Iris pigment epithelial cell (primary cell): ENCODE measurements at regions not wholly inside any gene's neighbourhood (a gene's known extent, or its start where the extent isn't known, plus 50 kb on each side); places are given as distances from the start of the nearest gene placed in this dataset.

Experiments used
- DNase-seq: peaks from one replicate; pipeline ENCODE4 v3.0.0-alpha.2; 2011; ENCODE audit warnings: low read depth

DNA sequence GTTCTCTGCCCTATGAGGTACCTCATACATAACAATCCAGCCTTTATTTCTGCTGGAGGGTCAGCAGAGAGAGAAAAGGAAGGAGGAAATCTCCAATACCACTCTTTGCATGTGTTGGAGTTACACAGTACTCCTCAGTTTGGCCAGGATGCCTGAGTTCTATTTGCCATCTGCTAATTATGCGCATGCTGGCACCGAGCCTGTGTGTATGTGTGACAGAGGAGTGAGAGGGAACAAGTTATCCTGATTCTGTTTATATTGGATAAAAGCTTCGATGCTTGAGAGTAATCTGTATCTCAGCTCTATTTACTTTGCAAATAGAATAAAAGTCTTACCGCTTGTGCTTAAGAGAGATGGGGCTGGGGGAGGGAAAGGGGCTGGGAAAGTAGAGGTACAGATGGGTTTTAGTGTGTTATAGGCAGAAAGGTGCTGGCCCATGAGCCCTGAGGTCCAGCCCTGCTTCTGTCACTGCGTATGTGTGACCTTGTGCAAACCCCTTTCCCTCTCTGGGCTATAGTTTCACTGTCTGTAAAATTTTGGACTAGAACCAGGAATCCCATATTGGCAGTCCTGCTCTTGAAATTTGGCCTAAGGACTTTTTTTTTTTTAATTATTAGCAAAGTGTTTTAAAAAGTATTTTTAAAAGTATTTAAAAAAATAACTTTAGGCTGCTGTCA lies 54.5 kb upstream of the PLXNA2 start:
- DNase-seq, result no peak

GRCh38 chr1:208300084-208300770 lies 56.0 kb upstream of the PLXNA2 start:
- no peak for DNase-seq

- no peak for DNase-seq
Measured at GRCh38 chr1:208302699-208303238, 58.6 kb upstream of the PLXNA2 start.

DNA sequence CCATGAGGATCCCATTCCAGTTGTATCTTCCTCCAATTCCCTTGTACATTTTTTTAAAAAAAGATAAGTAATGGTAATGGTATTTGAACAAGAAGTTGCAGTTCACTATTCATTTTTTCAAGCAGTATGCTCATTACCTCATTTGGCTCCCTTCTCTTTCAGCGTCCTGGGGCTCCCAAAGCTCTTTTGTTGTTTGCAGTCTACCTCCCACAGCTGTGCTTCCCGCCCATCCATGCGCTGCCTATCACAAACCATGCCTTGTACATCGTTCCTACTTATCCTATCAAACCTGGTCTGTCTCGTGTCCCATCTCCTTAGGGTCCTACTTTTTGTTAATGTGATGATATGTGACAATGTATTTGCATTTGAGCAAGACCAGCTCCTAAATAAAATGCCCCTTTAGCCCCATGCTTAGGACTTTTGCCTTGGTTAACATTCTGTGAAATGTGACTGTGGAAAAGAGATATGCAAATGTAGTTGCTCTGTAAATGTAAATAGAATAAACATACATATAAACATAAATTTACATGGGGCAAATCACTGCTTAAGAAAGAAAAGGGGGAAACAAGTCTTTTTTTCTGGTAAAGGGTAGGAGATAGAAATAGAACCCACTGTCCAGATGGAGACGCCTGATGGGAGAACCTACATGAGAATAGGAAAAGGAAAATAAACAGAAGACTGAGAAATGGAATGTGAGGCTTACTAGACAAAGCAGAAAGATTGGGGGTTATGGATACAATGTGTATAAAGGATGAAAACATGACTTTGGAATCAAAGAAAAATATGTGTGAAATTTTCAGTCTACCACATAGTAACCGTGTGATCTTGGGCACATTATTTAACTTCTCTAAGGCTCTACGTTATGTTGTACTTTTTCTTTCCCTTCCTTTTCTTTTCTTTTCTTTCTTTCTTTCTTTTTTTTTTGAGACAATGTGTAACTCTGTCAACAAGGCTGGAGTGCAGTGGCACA lies 59.8 kb upstream of the PLXNA2 start:
- no peak for DNase-seq

DNA sequence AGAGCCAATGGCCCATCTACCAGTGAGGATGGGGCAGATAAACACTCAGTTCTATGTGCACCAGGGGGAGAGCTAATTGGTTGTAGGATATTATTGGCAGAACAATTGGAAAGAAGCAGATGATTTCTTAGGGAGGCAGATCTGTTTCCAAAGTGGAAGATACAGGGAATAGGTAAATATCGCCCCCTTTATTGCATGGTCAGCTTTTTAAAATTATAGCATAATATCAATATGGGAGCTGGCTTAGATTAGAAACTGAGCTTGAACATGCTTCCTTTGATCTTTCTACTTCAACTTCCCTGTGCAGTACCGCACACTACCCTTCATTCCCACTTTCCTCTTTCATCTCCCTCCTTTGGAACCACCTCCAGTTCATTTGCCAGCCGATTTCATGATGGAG lies 64.0 kb upstream of the PLXNA2 start:
- DNase-seq, result no peak

DNA sequence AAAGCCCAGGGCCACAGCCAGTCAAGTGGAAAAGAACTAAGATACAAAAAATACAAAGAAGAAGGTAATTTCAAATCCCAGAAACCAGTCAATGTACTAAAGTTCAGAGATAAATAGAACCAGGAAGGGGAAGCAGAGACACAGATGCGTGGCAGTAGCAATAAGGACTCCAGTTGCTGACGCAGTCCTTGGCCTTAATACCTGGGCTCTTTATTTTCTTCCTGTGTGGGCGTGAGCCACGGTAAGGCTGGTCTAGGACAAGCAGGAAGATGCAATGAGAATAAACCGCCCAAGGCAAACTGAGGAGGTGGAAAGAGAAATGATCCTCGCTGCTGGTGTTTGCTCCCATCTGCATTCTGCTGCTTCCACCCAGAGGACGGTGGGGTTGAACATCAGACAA lies 65.6 kb upstream of the PLXNA2 start:
- no peak for DNase-seq

- DNase-seq, result no peak
Measured at GRCh38 chr1:208312706-208313105, 68.5 kb upstream of the PLXNA2 start.

- no peak for DNase-seq
Measured at GRCh38 chr1:208314431-208314830, 70.2 kb upstream of the PLXNA2 start.

DNA sequence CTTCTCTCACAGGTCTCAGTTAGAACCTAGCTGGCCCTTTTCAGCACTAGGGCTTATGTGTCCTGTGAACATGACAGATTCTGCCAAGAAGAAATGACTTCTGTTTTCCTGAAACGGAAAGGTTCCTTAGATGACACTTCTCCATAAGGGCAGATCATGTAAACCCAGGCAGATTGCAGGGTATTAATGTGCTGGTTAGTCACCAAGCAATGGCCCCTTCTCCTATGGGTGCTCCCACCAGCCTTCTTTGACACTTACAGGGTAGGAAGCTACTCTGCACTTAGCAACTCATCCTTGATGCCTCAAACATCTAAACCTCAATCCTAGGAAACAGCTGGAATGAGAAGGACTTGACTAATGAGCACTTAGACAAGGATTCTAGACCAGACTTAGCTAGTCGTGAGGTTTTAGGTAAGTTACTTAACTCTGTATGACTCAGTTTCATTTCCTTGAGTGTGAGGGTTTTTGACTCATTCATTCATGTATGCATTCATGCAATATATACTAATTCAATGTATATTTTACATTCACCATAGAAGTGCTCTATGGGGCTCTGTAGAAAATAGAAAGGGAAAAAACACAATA lies 74.1 kb upstream of the PLXNA2 start:
- DNase-seq, result no peak

DNA sequence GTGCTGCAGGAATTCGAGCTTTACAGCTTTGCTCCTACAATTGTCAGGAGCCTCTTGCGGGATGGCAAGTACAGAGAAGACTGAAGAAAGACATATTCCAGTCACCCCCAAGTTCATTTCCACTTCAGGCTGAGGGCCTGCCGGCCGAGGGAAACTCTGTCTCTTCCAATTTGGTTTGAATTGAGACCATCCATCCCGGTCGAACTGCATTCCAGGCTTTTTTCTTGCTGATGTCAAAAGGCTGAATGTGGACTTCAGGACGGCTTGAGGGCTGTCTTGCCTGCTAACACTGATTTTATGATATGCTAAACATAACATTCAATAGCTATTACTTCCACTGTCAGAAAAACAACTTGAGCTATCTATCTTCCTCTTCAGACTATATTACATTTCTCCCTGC lies 79.8 kb upstream of the PLXNA2 start:
- DNase-seq, result no peak

GRCh38 chr1:208326033-208326432 lies 81.8 kb upstream of the PLXNA2 start:
- DNase-seq, result no peak

DNA sequence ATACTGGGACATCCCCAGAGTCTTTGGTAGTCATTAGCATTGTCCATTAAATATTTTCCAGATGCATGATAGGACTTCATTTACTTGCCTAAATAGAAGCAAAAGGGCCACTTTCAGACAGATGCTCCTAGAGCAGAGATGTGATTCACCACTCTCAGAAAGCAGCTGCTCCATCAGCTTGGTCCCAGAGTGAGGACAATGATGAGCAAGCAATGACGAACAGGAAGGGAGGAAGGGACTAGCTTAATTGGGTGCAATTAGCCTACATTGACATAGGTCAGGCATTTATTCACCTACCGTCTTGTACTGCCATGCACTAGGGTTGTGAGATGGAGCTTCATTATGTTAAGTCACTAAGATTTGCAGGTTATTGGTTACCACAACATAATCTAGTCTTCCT lies 85.1 kb upstream of the PLXNA2 start:
- no peak for DNase-seq

DNA sequence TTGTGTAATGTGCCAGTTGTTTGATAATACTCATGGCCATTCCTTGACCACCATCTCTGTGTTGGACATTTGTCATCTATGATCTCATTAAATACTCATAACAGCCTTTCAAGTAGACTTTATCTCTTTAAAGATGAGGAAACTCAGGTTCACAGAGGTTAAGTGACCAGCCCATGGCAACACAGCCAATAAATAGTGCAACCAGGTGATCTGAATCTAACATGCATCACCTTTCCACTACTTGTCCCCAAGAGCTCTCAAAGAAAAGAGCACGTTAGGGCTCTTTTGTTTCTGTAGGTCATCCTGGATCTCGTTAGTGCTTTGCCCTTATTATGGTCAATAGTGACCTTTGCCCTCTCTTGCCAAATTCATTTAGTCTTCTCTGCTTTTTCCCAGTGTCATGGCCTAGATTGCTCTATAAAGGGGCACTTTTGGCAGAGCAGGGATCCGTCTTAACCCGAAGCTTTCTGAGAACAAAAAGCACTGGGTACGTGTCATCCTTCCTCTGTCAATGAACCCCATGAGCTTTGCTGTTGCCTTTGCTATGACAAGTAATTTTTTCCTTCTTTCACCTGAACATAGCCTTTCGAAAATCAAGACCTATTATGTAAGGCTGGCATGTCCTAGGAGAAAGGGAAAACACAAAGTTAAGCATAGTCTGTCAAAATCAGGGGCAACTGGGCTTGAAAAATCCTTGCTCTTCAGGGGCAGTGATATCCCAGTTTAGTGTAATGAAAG lies 88.0 kb upstream of the PLXNA2 start:
- DNase-seq, result no peak

DNA sequence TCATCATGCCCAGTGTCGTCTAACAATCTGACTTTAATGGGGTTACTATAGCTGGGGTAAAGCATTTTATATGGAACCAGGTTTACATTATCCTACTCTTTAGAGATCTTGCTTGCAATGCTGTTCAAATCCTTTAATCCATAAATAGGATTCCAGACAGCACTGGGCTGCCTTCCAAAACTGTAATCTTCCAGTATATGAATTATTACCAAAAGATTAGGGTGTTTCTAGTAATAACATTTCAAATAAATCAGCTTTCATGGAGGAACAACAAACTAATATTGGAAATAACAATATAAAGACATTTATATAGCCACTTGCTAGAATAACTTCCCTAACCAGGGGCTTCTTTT lies 88.6 kb upstream of the PLXNA2 start:
- no peak for DNase-seq

GRCh38 chr1:208333676-208334075 lies 89.5 kb upstream of the PLXNA2 start:
- DNase-seq, result no peak

- DNase-seq, result no peak
Measured at GRCh38 chr1:208335371-208336136, 91.4 kb upstream of the PLXNA2 start.

- DNase-seq, result no peak
Measured at GRCh38 chr1:208336137-208336518, 91.9 kb upstream of the PLXNA2 start.

- DNase-seq, result no peak
Measured at GRCh38 chr1:208339911-208340310, 95.7 kb upstream of the PLXNA2 start.

- DNase-seq, result no peak
Measured at GRCh38 chr1:208343226-208343625, 99.0 kb upstream of the PLXNA2 start.

DNA sequence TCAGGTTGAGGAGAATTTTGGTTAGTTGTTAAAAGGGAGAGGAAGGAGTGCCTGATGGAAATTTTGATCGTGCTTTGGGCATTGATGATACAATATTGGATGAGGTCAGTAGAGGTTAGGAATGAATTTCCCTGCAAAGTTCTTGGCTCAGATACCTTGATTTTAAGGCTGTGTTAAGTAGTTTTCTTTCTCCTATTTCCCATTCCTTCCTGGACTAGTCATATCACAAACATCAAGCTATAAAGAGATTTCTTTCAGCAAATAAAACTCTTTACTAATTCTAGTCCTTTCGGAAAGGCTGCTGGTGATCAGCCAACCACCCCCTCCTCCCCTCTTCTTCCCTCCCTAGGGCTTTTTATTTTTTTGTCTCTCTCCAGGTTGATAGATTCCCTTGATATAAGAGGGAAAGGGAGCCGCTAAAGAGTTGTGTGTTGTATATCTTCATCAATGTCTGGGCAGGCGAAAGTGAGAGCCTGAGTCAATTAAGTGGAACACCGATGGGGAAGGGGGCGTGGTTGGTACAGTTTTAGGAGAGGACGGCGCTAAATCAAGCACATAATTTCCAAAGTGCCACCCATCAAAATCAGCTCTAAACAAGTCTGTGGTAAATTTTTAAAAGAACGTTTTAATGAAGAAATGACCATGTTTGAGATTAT lies 100.1 kb upstream of the PLXNA2 start:
- no peak for DNase-seq
